ENCODE measurements at regions not wholly inside any gene's neighbourhood (a gene's known extent, or its start where the extent isn't known, plus 50 kb on each side); places are given as distances from the start of the nearest gene placed in this dataset.

DNA sequence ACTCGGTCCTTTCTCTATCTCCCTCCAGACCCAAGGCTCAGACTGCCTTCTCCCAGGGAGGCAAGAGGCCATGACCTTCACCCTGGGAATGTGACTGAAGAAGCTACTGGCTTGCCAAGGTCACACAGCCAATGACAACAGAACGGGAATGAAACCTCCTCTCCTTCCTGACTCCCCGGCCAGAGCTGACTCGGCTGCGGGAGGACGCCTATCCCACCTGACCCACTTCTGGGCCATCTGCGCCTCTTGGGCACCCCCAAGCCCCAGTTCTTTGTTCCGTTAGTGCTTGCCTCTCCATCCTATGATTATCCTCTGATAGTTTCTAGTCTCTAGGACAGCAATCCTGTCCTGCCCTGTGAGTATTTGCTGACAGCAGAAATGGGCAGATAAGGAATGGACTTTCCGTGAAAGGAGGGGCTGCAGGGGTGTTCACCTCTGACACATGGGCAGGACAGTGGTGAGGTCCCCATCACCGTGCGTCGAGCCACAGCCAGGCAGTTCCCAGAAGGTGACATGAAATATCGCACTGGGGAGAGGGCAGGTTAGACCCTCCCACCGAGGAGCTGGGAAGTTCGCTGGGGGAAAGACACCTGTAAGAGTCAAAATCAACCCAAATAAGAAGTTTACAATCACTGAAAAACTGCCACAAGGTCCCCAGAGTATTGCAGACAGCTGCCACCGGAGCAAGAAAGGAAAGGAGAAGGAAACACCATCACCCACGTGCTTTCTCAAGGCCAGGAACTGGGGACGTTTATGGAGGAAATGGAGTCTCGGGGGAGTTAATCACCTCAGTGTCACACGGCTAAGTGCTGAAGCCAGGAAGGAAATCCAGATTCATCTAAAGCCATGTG, 63.0 kb downstream of the INSIG1 start:
- DNase-seq, result no peak

DNA sequence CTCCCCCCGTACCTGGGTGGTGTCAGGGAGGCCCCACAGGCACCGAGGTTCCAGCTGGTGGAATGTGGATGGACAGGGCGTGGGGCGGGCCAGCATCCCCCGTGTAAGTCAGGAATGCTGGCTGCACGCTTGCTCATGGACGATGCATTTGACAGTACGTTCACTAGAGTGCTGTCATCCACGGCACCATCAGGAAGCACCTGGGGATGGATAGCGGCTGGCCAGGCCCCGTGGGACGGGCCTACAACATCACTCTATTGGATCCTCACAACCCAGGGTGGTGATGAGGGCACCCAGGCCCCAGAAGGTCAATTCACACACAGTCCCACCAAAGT, 63.6 kb downstream of the INSIG1 start:
- DNase-seq, result no peak

DNA sequence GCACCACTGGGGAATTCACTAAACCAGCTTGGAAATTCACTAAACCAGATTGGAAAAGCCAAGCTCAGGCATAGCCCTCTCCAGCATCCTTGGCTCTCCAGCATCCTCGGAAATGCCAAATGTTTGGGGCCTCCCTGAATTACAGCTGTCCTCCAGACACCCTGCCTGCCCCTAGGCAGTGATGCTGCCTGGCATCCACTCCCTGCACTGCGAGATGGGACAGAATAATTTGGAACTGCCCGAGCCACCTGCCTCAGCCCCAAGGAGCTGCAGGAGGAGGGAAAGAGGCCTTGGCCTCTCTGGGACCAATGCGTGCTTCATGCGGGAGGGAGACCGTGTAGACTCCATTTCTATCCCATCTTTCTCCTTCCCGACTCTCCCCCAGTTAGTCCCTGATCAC, 64.3 kb downstream of the INSIG1 start:
- DNase-seq, result no peak

DNA sequence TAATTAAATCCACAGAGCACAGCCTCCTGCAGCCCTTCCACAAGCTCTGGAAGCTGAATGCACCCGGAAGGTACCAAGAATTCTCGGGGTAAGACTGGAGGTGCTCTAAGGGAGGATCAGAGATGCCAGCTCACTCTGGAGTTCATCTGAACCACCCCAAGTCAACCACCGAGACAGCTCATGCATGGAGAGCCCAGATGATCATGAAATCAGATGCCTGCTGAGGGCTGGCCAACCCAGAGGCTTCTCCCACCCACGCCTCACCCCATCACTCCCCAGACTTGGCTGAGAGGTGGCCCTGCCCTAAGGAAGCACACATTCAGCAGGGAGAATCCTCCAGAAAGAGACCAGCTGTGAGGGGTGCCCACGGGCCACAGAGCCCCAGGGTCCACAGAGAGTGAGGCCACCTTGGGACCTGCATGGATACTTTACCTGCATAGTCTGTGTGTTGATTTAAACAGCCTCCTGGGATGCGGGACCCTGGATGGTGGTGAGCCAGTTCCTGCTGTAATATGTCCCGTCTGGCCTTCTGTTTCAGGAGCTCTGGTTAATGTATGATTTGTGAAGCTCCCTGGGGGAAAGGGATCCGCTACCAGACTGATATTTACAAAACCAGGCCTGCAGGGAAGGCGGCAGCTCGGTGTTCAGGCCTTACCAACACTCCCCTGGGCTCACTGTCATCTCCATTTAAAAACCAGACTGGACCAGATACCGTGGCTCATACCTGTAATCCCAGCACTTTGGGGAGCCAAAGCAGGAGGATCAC, 64.9 kb downstream of the INSIG1 start:
- DNase-seq, result no peak

DNA sequence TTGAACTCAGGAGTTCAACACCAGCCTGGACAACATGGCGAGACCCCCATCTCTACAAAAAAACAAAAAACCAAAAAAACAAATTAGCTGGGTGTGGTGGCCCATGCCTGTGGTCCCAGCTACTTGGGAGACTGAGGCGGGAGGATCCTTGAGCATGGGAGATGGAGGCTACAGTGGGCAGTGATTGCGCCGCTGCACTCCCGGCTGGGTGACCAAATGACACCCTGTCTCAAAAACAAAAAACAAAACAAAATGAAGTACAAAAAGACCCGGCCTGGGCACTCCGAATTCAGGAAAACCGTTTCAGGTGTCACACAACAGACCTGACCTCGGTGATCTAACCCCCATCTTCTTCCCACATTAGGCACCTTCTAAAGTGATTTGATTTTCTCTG, 65.5 kb downstream of the INSIG1 start:
- DNase-seq, result no peak

DNA sequence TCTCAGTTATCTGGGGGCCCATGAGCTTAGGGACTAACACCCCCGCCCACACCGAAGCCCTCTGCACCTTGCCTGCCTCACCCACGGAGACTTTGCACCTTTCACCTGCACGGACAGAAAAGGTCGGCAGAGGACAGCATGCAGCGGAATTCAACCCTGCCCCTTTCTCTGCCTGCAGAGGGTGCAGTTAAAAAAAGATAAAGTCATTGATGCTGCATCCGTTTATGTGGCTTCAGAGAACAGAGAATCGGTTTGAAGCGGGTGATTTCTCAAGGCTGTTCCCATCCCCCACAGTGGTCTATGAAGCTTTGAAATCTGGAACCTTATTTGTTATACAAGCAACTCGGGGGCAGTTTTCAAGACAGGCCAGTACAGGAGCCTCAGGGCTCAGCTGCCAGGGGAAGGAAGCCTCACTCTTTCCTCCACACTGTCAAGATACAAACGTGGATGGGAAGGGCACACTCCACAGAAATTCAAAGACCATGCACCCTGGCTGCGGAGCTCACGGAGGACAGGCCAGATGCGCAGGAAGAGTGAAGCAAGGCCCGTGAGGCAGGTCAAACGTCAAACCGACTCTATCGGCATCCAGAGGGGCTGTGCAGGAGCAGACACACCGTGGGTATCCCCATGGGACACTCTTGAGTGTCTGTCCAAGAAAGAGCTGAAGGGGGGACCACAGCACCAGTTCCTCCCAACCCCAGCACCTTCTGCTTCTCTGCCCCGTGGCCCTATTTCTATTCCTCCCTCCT, 66.3 kb downstream of the INSIG1 start:
- DNase-seq, result no peak

DNA sequence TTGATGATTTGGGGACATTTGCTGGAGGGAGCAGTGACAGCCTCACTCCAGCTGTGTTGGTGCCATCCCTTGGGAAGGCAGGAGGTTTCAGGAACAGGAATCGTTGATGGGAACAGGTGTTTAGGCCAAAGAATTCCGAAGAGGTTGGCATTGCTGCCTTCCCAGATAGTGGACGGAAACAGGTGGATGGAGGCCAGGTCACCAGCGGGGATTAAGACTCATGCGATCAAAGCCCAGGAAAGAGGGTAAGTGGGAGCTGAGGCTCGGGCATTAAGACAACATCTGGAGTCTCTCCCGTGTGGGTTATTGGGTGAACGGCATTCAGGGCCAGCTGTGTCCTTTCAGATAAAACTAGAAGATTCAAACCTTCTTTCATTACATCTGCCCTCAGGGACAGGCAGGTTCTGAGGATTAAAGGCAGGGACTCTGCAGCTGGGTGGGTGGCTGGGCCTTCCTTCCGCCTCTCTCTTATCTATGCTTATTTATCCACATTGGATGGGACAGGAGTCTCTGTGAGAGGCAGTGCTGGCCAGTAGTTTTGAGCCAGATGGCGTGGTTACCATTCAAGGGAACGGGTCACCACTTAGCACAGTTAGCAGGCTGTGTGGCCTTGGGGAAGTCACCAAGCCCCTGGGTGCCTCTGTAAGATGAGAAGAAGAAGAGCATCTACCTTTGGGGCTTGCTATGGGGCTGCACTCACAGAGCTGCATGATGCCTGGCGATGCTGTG, 67.6 kb downstream of the INSIG1 start:
- DNase-seq, result no peak

DNA sequence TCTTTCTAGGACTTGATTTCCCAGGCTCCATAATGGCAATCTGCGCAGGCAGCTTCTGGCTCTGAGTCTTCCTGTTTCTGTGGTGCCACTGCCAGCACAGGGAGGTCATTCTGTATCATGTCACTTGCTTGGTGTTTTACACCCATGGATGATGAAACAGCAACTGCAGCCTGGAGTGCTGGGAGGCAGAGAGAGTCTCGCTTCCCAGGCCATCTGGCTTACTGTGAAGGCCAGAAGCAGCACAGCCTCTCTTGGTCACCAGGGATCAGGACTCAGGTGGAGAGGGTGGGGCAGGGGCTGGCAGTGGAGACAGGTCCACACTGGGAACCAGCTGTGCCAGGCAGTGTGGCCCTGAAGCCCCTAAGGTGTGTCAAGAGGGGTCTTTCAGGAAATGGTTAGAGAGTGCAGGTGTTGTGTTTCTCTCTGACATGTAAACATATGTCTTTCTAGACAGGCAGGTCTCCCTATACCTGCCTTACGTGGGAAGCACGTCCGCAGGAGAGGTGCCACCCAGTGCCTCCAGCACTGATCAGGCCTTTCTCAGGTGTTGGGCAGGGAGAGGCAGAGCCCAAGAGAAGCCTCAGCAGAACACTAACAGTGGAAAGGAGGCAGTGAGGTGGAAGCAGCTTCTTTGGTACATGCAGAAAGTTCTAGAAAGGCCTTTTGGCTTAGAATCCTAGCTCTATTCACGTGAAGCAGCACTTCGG, 71.4 kb downstream of the INSIG1 start:
- no peak for DNase-seq

DNA sequence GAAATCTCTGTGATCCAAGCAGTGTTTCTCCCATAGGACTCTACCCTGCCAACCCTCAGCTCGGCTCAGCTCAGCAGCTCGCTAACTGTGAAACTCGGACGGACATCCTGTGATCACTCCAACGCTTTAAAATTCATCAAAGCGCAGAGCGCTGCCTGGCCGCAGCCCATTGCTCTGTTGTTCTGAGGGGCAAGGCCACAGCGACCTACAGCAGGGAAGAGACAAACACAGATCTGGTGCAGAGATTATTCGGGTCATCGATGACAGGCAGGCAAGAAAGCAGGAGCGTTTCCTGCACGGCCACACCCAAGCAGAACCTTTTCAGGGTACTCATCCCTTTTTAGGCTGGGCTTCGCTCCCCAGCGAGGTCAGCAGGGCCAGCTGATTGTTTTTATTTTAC, 72.1 kb downstream of the INSIG1 start:
- DNase-seq, result no peak

DNA sequence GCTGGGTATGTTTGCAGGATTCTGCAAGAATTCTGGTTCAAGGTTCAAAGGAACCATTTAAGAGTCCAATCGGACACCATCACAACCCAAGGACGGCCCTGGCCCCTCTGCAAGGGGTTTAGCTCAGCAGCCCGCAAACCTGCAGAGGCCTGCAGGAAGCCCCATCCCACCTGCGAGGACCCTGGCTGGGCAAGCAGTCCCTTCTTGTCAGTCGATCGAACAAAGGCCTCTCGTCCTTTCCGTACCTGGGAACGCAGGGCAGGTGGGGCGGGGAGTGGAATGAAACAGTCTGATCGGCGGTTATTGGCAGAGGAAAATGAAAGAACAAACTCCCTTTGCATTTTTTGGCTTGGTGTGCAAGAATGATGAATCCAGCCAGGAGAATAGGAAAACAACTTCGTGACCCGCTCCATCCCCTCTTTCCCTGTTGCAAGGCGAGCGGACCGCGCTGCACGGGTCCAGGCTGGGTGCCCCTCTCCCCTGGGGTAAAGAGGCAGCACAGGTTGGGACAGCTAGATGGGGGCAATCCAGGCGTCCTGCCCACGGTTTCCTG, 73.7 kb downstream of the INSIG1 start:
- DNase-seq, result no peak

DNA sequence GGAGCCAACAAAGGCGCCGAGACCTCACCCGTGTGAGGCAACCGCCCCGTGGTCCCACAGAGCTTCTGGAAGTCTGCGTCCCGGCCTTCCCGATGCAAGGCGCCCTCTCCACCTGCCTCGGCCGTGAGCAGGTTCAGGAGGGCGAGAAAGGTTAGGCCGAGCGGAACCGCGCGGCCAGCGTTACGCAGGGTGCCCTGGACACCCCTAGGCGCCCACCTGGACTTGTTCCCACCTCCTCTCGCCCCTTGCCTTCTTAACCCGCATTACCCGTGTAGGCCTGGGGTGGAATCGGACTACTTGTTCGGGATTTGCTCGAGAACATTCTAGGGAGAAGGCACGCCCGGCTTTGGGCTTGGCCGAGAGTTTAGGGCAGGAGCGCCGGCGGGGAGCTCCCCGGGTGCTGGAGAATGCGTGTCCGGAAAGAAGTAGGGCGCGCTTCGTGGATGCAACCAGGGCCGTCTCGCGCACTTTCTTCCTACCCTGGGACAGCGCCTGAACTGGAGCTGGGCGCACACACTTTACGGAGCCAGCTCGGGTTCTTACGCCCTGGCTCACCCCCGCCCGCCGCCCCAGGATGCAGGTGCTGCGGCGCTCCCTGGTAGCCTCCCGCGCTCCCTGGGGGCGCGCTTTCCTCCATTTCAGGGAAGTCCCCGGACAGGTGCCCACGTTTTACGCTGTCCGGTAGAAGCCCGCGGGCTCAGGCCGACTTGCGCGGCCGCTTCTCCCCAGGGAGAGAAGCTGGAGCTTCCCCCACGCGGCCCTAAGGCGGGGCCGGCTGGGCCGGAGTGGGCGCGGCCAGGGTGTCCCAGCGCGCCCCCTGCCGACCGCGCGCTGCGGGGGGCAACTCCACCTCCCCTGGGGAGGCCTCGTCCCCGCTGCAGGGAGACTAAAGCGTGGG, 74.5 kb downstream of the INSIG1 start:
- DNase-seq, result no peak

DNA sequence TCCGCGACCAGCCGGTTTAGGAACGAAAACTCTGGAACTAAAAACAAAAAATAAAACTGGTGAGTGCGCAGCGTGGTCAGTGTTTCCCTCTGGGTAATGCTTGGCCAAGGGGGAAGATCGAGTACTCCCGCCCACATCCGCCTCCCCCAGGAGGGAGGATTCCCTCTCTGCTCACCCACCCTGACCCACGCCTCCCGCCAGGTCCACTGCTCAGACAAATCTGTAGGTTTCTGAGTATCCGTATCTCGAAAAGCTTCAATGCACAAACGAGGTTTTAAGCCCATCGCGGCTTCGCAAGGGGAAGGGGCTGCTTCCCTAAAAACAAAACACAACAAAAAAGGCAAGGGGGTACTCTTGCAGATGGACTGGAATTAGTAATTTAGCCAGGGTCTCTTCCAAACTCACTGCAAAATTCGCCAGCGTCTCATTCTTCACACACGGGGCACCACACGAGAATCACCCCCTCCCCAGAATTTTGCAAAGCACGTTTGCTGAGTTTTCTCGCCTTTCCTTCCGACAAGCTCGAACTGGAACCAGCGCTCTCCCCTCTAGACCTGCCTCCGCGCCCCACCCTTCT, 75.2 kb downstream of the INSIG1 start:
- DNase-seq, result no peak

DNA sequence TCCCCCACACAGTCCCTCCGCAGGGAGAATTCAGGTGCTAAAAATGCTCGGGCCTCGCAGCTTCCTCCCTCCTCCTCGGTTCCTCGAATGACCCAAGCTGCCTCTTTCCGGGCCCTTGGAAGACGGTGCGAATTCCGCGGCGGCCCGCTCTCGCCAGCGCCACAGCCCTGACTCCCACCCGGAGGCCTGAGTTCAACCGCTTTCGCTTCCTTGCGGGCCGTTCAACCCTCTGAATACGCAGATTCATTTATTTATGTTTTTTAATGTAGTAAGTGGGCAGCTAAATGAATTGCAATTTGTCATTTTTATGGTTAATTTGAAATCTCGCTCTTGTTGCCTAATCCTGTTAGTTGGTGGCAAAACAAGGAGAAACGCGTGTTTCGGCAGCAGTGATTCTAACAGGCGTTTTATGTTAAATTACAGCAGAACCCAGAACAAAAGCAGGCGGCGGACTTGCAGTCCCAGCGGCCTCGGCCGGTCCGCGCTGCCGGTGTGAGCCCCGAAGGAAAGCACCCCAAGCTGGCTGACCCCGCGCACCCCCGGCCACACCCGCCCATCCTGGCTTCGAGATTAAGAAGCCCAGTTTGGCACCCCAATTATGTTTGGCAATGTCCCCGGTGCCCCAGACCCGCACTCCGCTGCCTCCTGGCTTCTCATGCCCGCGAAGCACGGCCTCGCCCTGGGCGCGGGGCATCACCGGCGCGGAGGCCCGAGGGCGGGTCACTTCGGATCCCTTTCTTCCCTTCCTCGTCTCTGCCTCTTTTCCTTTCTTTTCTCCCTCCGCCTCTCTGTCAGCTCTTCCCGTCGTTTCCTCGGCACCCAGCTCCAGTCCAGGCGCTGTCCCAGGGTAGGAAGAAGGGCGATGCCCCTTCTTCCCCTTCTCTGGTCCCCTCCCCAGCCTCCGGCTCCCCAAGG, 75.9 kb downstream of the INSIG1 start:
- no peak for DNase-seq

DNA sequence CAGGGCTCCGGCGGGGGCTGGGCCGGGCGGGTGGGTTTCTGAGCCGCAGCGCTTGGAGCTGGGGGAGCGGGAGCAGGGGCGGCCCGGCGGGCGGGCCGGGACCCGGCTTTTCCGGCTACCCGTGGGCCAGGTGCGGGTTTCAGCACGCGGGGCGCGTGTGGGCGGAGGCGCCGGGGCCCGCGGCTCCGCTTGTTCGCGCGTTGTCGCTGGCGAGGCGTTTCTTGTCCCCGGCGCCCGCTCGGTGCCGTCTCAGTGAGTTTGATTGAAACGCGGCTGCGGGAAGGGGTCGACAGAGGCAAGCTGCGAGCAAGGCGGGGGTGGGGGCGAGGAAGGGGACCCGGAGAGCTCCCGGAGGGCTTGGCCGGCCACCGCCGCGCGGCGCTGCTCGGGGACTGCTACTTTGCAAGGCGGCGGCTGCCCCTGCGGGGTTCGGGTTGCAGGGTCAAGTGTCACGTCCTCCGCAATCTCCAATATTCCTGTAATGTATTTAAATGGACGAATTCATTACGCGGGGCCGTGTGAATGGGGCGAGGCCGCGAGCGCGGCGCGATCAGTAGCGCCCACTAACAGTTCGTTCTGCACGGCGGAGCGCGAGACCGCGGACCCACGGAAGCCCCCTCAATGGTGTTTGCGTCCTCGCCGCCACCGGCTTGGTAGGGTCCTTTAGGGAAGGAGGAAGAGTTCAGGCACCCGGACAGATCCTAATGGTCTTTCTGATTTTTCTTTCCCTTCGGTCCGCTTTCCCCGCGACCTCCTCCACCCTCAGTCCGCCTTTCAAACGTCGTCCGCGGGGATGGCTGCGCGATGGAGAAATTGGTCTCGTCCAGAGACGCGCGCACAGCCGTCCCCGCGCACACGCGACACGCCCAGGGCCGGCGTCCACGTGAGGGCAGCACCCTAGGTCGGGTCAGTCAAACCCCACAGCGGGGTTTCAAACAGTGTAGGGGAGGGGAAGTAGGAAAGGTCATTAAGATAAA, 76.9 kb downstream of the INSIG1 start:
- DNase-seq, result no peak

DNA sequence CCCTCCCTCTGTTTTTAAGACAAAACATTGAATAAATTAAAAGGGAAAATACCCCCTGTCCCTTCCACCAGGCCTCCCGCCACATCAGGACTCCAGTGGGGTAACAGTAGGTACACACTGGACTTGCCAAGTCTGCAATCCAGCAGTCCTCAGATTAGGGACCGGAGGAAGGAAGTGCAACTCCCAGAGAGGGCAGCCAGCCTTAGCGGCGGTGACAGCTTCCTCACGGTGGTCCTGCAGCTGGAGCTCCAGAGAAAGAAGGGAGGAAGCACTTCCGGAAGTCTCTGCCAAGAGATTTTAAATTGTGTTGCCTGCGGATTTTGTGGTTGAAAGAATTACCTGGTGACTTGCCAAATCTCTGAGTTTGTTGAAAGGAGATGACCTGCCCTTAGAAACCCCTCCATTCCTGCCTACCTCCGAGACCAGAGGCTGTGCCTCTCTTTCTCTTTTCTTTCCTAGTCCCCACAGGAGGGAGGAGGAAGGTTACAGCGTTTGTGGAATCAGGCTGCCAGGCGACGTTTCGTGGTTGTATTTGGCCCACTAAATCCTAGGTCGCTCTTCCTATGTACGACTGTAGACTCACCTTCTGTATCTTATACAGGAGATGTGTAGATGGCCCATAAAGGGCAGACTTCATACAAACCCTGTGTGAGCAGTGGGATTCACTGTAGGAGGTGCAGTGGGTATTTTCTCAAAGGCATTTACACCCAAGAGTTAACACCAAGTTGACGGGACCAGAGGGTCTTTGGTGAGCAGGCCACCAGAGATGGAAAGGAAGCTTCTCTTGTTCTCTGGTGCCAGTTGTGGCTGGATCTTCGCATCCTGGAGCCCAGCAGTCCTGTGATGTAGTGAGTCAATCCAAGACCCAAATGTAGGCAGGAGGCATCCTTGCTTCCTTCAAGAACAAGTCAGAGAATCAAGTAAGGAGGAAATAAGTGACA, 77.9 kb downstream of the INSIG1 start:
- DNase-seq, result no peak

DNA sequence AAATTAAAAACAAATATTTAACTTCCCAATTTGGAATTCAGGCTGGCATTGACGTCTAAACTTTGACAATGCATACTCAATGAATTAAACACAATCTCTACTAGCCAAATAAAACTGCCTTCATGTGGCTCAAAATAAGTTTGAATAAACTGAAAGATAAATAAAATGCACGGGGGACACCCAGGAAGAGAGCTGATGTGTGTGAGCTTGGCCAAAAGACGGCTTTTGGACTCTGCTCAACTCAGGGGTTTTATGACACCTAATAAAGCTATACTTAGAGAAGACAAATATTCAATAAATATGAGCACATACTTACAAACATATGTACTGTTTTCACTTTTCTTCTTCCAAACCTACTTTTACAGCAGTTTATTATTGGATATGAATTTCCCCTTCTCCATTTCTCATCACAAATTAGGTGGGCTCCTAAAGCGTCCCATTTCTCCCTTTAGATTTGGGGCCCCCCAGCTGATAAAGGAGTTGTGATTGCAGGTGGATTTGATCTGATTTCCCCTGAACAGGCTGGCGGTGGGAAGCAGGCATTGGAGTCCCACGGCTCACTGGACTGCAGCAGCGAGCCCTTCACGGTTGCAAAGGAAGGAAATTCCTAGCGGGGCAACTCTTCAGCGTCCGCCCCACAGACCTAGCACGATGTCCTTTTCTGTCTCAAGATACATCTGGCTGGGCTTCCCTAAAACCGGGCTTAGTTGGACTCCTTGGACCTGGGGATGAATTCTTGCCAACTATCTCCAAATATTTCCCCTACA, 79.6 kb downstream of the INSIG1 start:
- no peak for DNase-seq

Measured in activated CD8-positive, alpha-beta memory T cell treated with anti-CD3 and anti-CD28 coated beads for 24 hours (primary cell).